ENCODE measurements at regions not wholly inside any gene's neighbourhood (a gene's known extent, or its start where the extent isn't known, plus 50 kb on each side); places are given as distances from the start of the nearest gene placed in this dataset.

GRCh38 chr21:35107520-35107919 lies 58.4 kb upstream of the RUNX1 start:
- no peak for DNase-seq

GRCh38 chr21:35106246-35106835 lies 57.2 kb upstream of the RUNX1 start:
- DNase-seq, result no peak

GRCh38 chr21:35102488-35103371 lies 53.6 kb upstream of the RUNX1 start:
- DNase-seq, result peak in 34 of 56 donors; percentile 2 to 63 (median 12)

- DNase-seq, result no peak
Measured at GRCh38 chr21:35100349-35100811, 51.3 kb upstream of the RUNX1 start.

- DNase-seq, result no peak
Measured at GRCh38 chr21:35099310-35099709, 50.2 kb upstream of the RUNX1 start.
